ENCODE measurements at regions not wholly inside any gene's neighbourhood (a gene's known extent, or its start where the extent isn't known, plus 50 kb on each side); places are given as distances from the start of the nearest gene placed in this dataset.
A peak's percentile ranks its signal among the peaks of the same experiment; 100 is the strongest.

DNA sequence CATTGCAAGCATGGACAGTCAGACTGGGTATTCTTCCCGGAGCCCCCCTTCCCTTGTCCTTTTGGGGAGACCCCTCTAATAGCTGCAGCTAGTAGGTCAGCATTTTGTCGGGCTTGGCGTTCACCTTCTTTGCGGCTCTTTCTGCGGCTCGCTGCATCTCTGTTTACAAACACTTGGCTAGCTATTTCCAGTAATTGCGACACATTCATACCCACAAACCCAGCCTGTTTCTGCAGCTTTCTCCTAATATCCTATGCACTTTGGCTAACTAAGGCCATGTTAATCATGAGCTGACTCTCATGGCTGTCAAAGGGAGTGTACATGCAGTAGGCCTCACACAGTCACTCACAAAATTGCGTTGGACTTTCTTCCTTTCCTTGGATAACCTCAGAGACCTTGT is 716.4 kb downstream of the AMY1C start:
- CTCF ChIA-PET = no interaction called here
- H3K9me3 Mint-ChIP-seq = peaks cover 19% of the 10 kb centered on the region
- no peak overlapping the region for H3K4me3 Mint-ChIP-seq
- intact Hi-C loops (cut with micrococcal nuclease) = no loop called here
- no peaks in the 10 kb centered on the region for H3K27me3 Mint-ChIP-seq
- no peaks in the 10 kb centered on the region for H3K36me3 Mint-ChIP-seq (ENCODE audit: low read depth)
- peaks cover 4% of the 10 kb centered on the region for H3K4me1 Mint-ChIP-seq
- ATAC-seq (ENCODE audit: low read depth) (no peak), DNase-seq (no peak)
- TF ChIP-seq, protein P1, sequence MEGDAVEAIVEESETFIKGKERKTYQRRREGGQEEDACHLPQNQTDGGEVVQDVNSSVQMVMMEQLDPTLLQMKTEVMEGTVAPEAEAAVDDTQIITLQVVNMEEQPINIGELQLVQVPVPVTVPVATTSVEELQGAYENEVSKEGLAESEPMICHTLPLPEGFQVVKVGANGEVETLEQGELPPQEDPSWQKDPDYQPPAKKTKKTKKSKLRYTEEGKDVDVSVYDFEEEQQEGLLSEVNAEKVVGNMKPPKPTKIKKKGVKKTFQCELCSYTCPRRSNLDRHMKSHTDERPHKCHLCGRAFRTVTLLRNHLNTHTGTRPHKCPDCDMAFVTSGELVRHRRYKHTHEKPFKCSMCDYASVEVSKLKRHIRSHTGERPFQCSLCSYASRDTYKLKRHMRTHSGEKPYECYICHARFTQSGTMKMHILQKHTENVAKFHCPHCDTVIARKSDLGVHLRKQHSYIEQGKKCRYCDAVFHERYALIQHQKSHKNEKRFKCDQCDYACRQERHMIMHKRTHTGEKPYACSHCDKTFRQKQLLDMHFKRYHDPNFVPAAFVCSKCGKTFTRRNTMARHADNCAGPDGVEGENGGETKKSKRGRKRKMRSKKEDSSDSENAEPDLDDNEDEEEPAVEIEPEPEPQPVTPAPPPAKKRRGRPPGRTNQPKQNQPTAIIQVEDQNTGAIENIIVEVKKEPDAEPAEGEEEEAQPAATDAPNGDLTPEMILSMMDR (IDR thresholded peaks at IDR 0.05) = no peak
- no peak overlapping the region for H3K27ac Mint-ChIP-seq
- POLR2A ChIA-PET = no interaction called here

DNA sequence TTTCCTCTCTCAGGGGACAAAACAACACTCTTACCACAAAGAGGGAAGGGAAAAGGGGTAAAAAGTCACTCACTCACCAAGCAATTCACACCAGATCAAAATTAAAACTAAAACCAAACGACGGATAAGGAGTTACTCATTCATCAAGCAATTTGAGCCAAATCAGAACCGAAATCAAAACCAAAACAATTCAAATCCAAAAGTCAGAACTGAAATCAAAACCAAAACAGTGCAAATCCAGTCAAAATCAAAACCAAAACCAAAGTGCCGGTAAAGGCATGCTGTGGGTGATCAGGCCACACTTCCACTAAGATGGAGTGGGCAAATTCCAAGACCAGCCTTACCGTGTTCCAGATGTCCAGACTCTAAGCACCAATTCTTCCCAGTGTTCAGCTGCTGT is 717.9 kb downstream of the AMY1C start:
- no peak overlapping the region for H3K27ac Mint-ChIP-seq
- intact Hi-C loops (cut with micrococcal nuclease) = no loop called here
- no peaks in the 10 kb centered on the region for H3K36me3 Mint-ChIP-seq (ENCODE audit: low read depth)
- DNase-seq = no peak
- H3K9me3 Mint-ChIP-seq = peaks cover 11% of the 10 kb centered on the region
- ChIA-PET POLR2A (no interaction called here), CTCF (no interaction called here)
- H3K27me3 Mint-ChIP-seq = no peaks in the 10 kb centered on the region
- no peak overlapping the region for H3K4me3 Mint-ChIP-seq
- peaks cover 4% of the 10 kb centered on the region for H3K4me1 Mint-ChIP-seq
- TF ChIP-seq, protein P1 (IDR thresholded peaks at IDR 0.05) = no peak
- no peak for ATAC-seq (ENCODE audit: low read depth)

DNA sequence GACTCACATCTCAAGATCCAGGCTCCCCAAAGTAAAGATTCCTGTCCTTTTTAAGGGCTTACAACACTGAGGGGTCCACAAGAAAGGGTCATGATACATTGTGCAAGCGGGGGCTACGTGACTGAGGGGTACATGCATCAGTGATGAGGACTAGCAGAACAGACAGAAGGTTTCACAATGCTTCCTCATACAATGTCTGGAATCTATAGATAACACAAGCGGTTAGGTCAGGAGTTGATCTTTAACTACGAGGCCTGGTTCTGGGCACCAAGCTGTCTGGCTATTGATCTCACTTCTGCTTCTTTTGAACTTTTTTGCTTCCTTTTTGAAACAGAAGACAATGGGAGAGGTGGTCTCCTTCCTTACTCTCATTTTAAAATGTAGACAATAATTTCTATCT is 718.6 kb downstream of the AMY1C start:
- DNase-seq (no peak), ATAC-seq (ENCODE audit: low read depth) (no peak)
- H3K27ac Mint-ChIP-seq = peak overlapping the region; percentile 38
- no peaks in the 10 kb centered on the region for H3K36me3 Mint-ChIP-seq (ENCODE audit: low read depth)
- TF ChIP-seq, protein P1 (IDR thresholded peaks at IDR 0.05) = no peak
- ChIA-PET CTCF (no interaction called here), POLR2A (no interaction called here)
- H3K4me1 Mint-ChIP-seq = peaks cover 4% of the 10 kb centered on the region
- intact Hi-C loops (cut with micrococcal nuclease) = no loop called here
- H3K9me3 Mint-ChIP-seq = peaks cover 13% of the 10 kb centered on the region
- H3K4me3 Mint-ChIP-seq = no peak overlapping the region
- no peaks in the 10 kb centered on the region for H3K27me3 Mint-ChIP-seq

DNA sequence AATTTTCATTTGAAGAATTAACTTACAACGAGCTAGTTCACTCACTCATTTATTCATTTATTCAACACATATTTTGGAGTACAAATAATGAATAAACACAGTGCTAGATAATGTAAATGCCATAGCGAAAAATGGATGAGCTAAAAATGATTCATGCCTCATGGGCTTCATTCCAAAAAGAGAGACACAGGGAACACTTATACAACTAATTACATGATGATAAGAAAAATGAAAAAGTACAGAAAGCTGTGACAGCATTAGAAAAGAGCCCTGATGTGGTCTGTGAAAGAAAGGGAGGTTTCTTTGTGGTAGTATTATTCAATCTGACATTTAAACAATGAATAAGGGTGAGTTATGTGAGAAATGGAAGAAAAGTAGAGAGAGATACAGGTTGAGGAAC is 726.4 kb downstream of the AMY1C start:
- H3K4me3 Mint-ChIP-seq = no peak overlapping the region
- TF ChIP-seq, protein P1 (IDR thresholded peaks at IDR 0.05) = no peak
- DNase-seq (no peak), ATAC-seq (ENCODE audit: low read depth) (no peak)
- H3K27me3 Mint-ChIP-seq = no peaks in the 10 kb centered on the region
- no peaks in the 10 kb centered on the region for H3K4me1 Mint-ChIP-seq
- peaks cover 13% of the 10 kb centered on the region for H3K9me3 Mint-ChIP-seq
- CTCF ChIA-PET = no interaction called here
- no peak overlapping the region for H3K27ac Mint-ChIP-seq
- intact Hi-C loops (cut with micrococcal nuclease) = no loop called here
- POLR2A ChIA-PET = no interaction called here
- H3K36me3 Mint-ChIP-seq (ENCODE audit: low read depth) = no peaks in the 10 kb centered on the region

DNA sequence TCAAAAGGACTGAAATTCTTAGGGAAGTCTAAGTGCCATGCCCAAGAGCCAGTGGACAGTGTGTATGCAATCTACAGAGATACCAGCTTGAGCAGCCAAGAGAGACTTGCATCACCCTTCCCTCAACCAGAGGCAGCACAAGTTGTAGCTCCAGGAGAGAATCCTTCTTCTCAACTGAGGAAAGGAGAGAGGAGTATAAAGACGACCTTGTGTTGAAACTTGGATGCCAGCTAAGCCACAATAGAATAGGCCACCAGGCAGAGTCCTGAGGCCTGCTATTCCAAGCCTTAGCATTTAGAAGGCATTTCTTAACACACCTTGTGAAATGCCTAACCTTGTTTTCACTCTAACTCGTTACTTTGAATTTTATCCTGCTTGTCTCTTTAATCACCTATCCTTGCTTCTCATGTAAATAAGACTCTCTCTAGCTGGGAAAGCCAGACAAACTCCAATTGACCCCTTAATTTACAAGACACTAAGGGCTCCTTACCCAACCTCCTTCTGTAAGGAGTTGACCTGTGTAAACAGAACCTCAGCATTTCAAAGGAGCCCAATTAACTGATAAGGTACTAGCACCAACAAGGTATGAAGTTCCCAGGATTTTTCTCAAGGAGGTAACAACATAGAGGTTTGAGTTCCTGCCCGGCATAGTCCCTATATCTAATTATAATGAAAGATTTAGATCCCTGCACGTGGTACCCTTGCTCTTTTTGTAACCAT is 738.8 kb downstream of the AMY1C start:
- intact Hi-C loops (cut with micrococcal nuclease) = no loop called here
- ATAC-seq (ENCODE audit: low read depth) (no peak), DNase-seq (no peak)
- Mint-ChIP-seq H3K9me3 (peaks cover 8% of the 10 kb centered on the region), H3K4me1 (no peaks in the 10 kb centered on the region), H3K36me3 (ENCODE audit: low read depth) (no peaks in the 10 kb centered on the region), H3K27ac (no peak overlapping the region), H3K4me3 (no peak overlapping the region), H3K27me3 (no peaks in the 10 kb centered on the region)
- TF ChIP-seq, protein P1 (IDR thresholded peaks at IDR 0.05) = no peak
- CTCF ChIA-PET = no interaction called here
- POLR2A ChIA-PET = interaction anchor here (0.6 kb wide), 1 partner anchor 43 kb away, joined by 4 read pairs; no protein-coding TSS in a partner anchor

Measured in activated B cell treated with CpG ODN at 0.5 μM for 24 hours (primary cell).